NCI-H2171 treated with DMSO at 0.1 percent for 48 hours (cell line): ENCODE measurements at regions not wholly inside any gene's neighbourhood (a gene's known extent, or its start where the extent isn't known, plus 50 kb on each side); places are given as distances from the start of the nearest gene placed in this dataset.
"Not testable (repeated sequence)": the region's sequence is repeated elsewhere in the genome, so short reads cannot be mapped to it uniquely, and the experiment has no call there.

Source experiments
- DNase-seq: peaks from one replicate; lab custom pipeline; 2025; lab: John Stamatoyannopoulos, UW

GRCh38 chr17:33562792-33563191 is 269.7 kb upstream of the ASIC2 start:
- no peak for DNase-seq

GRCh38 chr17:33564146-33564545 is 271.1 kb upstream of the ASIC2 start:
- DNase-seq = no peak

- DNase-seq = no peak
Measured at GRCh38 chr17:33567223-33567622, 274.1 kb upstream of the ASIC2 start.

- no peak for DNase-seq
Measured at GRCh38 chr17:33572615-33573014, 279.5 kb upstream of the ASIC2 start.

- DNase-seq = no peak
Measured at GRCh38 chr17:33574942-33575445, 281.9 kb upstream of the ASIC2 start.

GRCh38 chr17:33579740-33580139 is 286.6 kb upstream of the ASIC2 start:
- not testable (repeated sequence) for DNase-seq

- DNase-seq = no peak
Measured at GRCh38 chr17:33580215-33580614, 287.1 kb upstream of the ASIC2 start.

- DNase-seq = no peak
Measured at GRCh38 chr17:33582661-33583060, 289.6 kb upstream of the ASIC2 start.

GRCh38 chr17:33583518-33584417 is 290.7 kb upstream of the ASIC2 start:
- DNase-seq = no peak

GRCh38 chr17:33593991-33594390 is 300.9 kb upstream of the ASIC2 start:
- no peak for DNase-seq

- no peak for DNase-seq
Measured at GRCh38 chr17:33595828-33596227, 302.7 kb upstream of the ASIC2 start.

GRCh38 chr17:33596899-33597298 is 303.8 kb upstream of the ASIC2 start:
- DNase-seq = no peak

GRCh38 chr17:33598797-33599196 is 305.7 kb upstream of the ASIC2 start:
- DNase-seq = no peak

- no peak for DNase-seq
Measured at GRCh38 chr17:33602981-33603380, 309.9 kb upstream of the ASIC2 start.

- DNase-seq = no peak
Measured at GRCh38 chr17:33603789-33604188, 310.7 kb upstream of the ASIC2 start.

GRCh38 chr17:33611532-33611931 is 318.4 kb upstream of the ASIC2 start:
- DNase-seq = no peak

- DNase-seq = no peak
Measured at GRCh38 chr17:33615861-33616260, 322.8 kb upstream of the ASIC2 start.

GRCh38 chr17:33623841-33624240 is 330.7 kb upstream of the ASIC2 start:
- DNase-seq = peak; percentile 51

GRCh38 chr17:33628500-33629346 is 335.6 kb upstream of the ASIC2 start:
- DNase-seq = no peak

- DNase-seq = no peak
Measured at GRCh38 chr17:33633446-33633845, 340.4 kb upstream of the ASIC2 start.

- no peak for DNase-seq
Measured at GRCh38 chr17:33637534-33637933, 344.4 kb upstream of the ASIC2 start.

- no peak for DNase-seq
Measured at GRCh38 chr17:33639103-33639880, 346.2 kb upstream of the ASIC2 start.
